MM.1S (cell line): ENCODE measurements at regions not wholly inside any gene's neighbourhood (a gene's known extent, or its start where the extent isn't known, plus 50 kb on each side); places are given as distances from the start of the nearest gene placed in this dataset.

Experiments
- CTCF ChIP-seq: fragments of 300-600 bp; sonication (generic); IDR thresholded peaks from 2 replicates; pipeline ENCODE4 v1.5.1; 2016; ENCODE audit warnings: antibody characterized with exemption, low read length, mixed read lengths
- EZH2 ChIP-seq: fragments of 300-600 bp; sonication (generic); optimal IDR thresholded peaks from 2 replicates; pipeline ENCODE3; 2017; ENCODE audit warnings: low read depth, mild to moderate bottlenecking, antibody characterized with exemption, low read length, mixed read lengths
- EZH2phosphoT487 ChIP-seq: fragments of 300-600 bp; sonication (generic); IDR thresholded peaks from 2 replicates; pipeline ENCODE4 v1.6.1; 2018; ENCODE audit warnings: antibody characterized with exemption, low read length

GRCh38 chrX:9164086-9164485, 130.2 kb upstream of the FAM9B start:
- TF ChIP-seq CTCF (no peak), EZH2 (no peak), EZH2phosphoT487 (no peak)
